ENCODE measurements at regions not wholly inside any gene's neighbourhood (a gene's known extent, or its start where the extent isn't known, plus 50 kb on each side); places are given as distances from the start of the nearest gene placed in this dataset.
A peak's percentile ranks its signal among the peaks of the same experiment; 100 is the strongest.
"Not testable (repeated sequence)": the region's sequence is repeated elsewhere in the genome, so short reads cannot be mapped to it uniquely, and the experiment has no call there.

GRCh38 chr22:48765595-48765994 lies 1062.1 kb downstream of the BRD1 start:
- intact Hi-C loops (cut with DNase I), result no loop called here
- no peak for DNase-seq (ENCODE audit: missing footprints)
- no peak for ATAC-seq

GRCh38 chr22:48761546-48761945 lies 1066.1 kb downstream of the BRD1 start:
- DNase-seq (ENCODE audit: missing footprints) (no peak), ATAC-seq (no peak)
- intact Hi-C loops (cut with DNase I), result no loop called here

DNA sequence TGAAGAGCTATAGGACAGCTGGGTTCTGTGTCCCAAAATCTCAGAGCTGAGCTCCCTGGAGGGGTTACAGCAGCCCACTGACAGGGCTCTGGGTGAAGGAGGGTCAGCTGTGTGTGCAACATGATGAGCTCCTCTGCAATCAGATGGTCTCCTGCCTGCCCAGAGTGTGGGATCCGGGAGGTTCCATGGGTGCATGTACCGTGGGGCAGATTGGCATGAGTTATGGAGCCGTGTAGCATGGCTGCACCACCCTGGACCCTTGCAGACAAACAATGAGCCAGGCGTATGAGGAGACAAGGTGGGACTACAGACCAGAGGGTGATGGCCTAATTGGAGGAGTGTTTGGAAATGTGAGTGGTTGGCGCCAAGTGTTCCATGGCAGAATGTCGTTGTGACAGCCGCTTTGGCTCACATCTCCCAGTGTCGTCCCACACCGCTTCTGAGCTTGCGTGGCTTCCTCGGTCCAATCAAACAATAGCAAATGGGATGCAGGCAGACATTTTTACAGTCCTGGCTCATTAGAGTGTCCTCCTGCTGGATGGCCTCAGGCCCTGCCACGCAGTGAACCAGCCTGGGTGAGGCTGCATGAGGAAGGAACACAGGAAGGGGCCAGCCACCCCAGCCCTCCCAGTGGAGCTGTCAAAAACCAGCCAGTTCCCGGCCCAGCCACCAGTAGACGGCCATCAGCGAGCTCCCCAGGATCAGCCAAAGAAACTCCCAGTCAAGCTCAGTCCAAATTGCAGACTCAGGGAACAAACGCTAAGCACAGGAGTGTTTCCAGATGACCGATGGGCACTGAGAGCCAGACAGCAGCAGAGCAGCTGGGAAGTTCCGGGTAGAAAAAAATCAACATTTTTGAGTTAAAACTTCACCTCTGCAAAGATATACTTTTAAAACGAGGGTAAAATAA lies 1066.9 kb downstream of the BRD1 start:
- DNase-seq (ENCODE audit: missing footprints) (peak; percentile 35), ATAC-seq (no peak)
- intact Hi-C loops (cut with DNase I), result no loop called here

GRCh38 chr22:48758881-48759875 lies 1068.5 kb downstream of the BRD1 start:
- DNase-seq (ENCODE audit: missing footprints), result peak; percentile 30
- ATAC-seq, result no peak
- intact Hi-C loops (cut with DNase I), result no loop called here

DNA sequence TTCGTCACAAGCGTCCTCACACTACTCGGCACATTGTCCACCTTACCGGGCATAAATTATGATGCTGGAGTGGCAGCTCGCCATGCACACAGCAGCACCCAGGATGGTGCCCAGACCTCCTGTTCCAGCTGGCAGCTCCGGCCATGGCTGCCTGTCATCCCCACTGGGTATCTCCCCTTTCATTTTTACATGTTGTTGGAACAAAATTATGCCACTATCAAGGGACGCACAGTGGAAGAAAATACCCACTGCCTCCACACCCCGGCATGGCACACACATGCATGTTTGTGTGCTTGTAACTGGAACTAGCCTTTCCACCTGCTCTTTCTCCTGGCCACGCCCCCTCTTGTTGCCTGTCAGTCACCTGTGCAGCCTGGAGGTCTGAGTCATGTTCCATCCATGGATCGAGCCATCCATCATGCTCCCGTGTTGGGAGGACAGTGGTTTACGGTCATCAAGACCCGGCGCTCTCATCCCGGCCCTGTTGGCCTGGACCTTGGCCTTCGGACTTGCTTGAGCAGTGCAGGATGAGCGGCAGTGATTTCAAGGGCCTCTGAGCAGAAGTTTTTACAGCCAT lies 1069.6 kb downstream of the BRD1 start:
- peak; percentile 68 for DNase-seq (ENCODE audit: missing footprints)
- intact Hi-C loops (cut with DNase I), result no loop called here
- no peak for ATAC-seq

GRCh38 chr22:48757581-48757980 lies 1070.1 kb downstream of the BRD1 start:
- intact Hi-C loops (cut with DNase I), result no loop called here
- DNase-seq (ENCODE audit: missing footprints), result no peak
- ATAC-seq, result no peak

DNA sequence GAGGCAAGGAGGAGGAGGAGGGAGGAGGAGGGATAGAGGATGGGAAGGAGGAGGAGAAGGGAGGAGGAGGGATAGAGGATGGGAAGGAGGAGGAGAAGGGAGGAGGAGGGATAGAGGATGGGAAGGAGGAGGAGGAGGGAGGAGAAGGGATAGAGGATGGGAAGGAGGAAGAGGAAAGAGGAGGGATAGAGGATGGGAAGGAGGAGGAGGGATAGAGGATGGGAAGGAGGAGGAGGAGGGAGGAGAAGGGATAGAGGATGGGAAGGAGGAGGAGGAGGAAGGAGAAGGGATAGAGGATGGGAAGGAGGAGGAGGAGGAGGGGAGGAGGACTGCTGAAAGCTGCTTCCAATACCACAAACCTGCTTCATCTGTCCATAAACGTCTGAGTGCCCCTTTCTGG lies 1070.5 kb downstream of the BRD1 start:
- ATAC-seq; DNase-seq (ENCODE audit: missing footprints); intact Hi-C loops (cut with DNase I): not testable (repeated sequence)

GRCh38 chr22:48756146-48757111 lies 1071.2 kb downstream of the BRD1 start:
- intact Hi-C loops (cut with DNase I), result no loop called here
- ATAC-seq (no peak), DNase-seq (ENCODE audit: missing footprints) (peak; percentile 67)

GRCh38 chr22:48755059-48755949 lies 1072.4 kb downstream of the BRD1 start:
- ATAC-seq, result no peak
- no peak for DNase-seq (ENCODE audit: missing footprints)
- intact Hi-C loops (cut with DNase I), result no loop called here

DNA sequence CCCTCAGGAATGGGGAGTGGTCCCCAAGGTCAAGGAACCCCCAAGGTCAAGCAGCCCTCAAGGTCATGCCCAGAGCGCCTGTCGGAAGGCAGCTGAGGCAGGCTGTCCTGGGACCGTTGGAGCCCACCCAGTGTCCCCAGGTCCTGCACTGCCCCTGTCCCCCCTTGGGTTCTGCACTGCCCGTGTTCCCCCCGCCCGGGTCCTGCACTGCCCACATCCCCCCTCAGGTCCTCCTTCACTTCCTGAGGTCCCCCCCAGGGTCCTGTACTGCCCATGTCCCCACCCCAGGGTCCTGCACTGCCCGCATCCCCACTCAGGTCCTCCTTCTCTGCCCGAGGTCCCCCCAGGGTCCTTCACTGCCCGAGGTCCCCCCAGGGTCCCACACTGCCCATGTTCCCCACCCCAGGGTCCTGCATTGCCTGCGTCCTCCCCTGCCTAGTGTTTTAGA lies 1073.0 kb downstream of the BRD1 start:
- peak; percentile 6 for ATAC-seq
- no peak for DNase-seq (ENCODE audit: missing footprints)
- intact Hi-C loops (cut with DNase I), result no loop called here

- peak; percentile 17 for ATAC-seq
- DNase-seq (ENCODE audit: missing footprints), result no peak
- intact Hi-C loops (cut with DNase I), result no loop called here
Measured at GRCh38 chr22:48753752-48754517, 1073.7 kb downstream of the BRD1 start.

- ATAC-seq (no peak), DNase-seq (ENCODE audit: missing footprints) (no peak)
- intact Hi-C loops (cut with DNase I), result no loop called here
Measured at GRCh38 chr22:48753381-48753730, 1074.3 kb downstream of the BRD1 start.

DNA sequence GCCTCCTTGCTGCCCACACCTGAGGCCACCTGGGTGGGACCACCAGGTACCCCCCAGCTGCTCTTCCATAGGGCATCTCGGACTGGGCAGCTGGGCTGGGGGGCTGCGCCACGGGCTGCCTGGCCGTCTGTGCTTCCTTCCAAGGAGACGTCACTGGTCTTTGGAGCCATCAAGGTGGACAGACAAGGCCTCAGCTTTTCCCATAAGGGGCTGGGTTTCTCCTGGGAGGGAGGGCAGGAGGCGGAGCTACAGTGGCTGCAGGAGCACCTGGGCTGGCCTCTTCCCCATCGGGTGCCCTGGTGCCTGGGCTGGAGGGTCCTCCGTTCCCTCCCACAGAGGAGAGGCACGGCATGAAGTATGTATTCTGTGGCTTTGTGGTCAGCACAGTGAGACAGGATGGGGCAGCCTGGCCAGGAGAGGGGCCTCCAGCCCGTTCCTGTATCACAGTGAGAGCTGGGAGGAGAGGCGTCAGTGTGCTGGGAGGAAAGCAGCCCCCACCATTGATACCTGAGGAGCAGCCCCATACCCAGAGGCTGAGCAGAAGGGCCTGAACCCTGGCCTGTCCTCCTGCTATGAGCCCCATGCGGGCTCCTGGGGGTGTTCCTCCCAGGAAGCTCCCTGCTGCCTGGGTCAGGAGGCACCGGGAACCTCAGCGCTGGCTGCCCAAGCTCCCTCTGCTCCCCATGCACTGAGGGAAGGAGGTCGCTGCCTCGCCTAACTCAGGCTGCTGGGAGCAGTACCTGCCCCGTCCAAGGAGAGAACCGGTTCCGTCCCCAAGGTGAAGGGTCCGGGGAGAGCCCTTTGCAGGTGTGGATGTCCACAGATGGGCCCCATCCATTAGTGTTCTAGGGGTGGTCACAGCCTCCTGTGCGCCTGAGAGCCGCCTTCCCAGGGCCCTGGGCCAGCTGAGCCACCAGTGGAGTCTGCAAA lies 1075.0 kb downstream of the BRD1 start:
- ATAC-seq (no peak), DNase-seq (ENCODE audit: missing footprints) (no peak)
- intact Hi-C loops (cut with DNase I), result no loop called here

- DNase-seq (ENCODE audit: missing footprints) (no peak), ATAC-seq (no peak)
- intact Hi-C loops (cut with DNase I), result no loop called here
Measured at GRCh38 chr22:48751539-48752437, 1075.9 kb downstream of the BRD1 start.

Measured in Right ventricle myocardium inferior (tissue), 1 donor.